SU-DHL-6 (cell line): ENCODE measurements at regions not wholly inside any gene's neighbourhood (a gene's known extent, or its start where the extent isn't known, plus 50 kb on each side); places are given as distances from the start of the nearest gene placed in this dataset.

ENCODE experiments used
- H2AFZ ChIP-seq: fragments of 200-600 bp; sonication (generic); 2 replicates; pipeline ENCODE4 v1.6.1; 2014; ENCODE audit warnings: low read depth, mild to moderate bottlenecking, moderate library complexity, mixed read lengths, antibody characterized with exemption, low read length; ENCODE audit not compliant: severe bottlenecking
- H3F3A ChIP-seq: fragments of 200-600 bp; shearing (Covaris generic); 2 replicates; pipeline ENCODE4 v1.6.0; 2016; ENCODE audit warnings: antibody characterized with exemption, mild to moderate bottlenecking; ENCODE audit not compliant: insufficient read depth
- H3K27ac ChIP-seq: fragments of 200-600 bp; sonication (generic); 2 replicates; pipeline ENCODE4 v1.5.1; 2016; ENCODE audit warnings: low read depth, mild to moderate bottlenecking, low read length, moderate library complexity, mixed read lengths
- H3K27me3 ChIP-seq: fragments of 200-600 bp; sonication (generic), shearing (Covaris generic); 2 replicates; pipeline ENCODE4 v1.6.0; 2014; ENCODE audit warnings: mild to moderate bottlenecking, low read length
- H3K36me3 ChIP-seq: fragments of 200-600 bp; sonication (generic); 2 replicates; pipeline ENCODE4 v1.6.1; 2014; ENCODE audit warnings: mild to moderate bottlenecking, low read length, mixed read lengths
- H3K4me2 ChIP-seq: fragments of 300-600, 200-600 bp; shearing (Covaris generic), sonication (generic); 2 replicates; pipeline ENCODE4 v1.6.0; 2014; ENCODE audit warnings: low read length, low read depth, mild to moderate bottlenecking; ENCODE audit not compliant: poor library complexity, severe bottlenecking
- H3K4me3 ChIP-seq: fragments of 200-600 bp; sonication (generic); 2 replicates; pipeline ENCODE4 v1.5.1; 2014; ENCODE audit warnings: antibody characterized with exemption, low read length, mild to moderate bottlenecking, mixed read lengths; ENCODE audit not compliant: insufficient read depth, poor library complexity, severe bottlenecking
- H3K79me2 ChIP-seq: fragments of 200-600 bp; sonication (generic); 2 replicates; pipeline ENCODE4 v1.6.1; 2014; ENCODE audit warnings: mild to moderate bottlenecking, low read length, moderate library complexity; ENCODE audit not compliant: insufficient read depth
- H3K9ac ChIP-seq: fragments of 200-600 bp; sonication (generic); 2 replicates; pipeline ENCODE4 v1.7.0; 2014; ENCODE audit warnings: mild to moderate bottlenecking, low read length
- H3K9me2 ChIP-seq: fragments of 200-600 bp; sonication (generic); replicated peaks from 2 replicates; pipeline ENCODE4 v1.6.1; 2014; ENCODE audit warnings: low read length; ENCODE audit not compliant: insufficient read depth
- H3K9me3 ChIP-seq: fragments of 200-600 bp; sonication (generic); 2 replicates; pipeline ENCODE4 v1.6.1; 2014; ENCODE audit warnings: low read length, mixed read lengths; ENCODE audit not compliant: insufficient read depth
- H4K20me1 ChIP-seq: fragments of 200-600 bp; sonication (generic); 2 replicates; pipeline ENCODE4 v1.6.1; 2014; ENCODE audit warnings: low read depth, mild to moderate bottlenecking, antibody characterized with exemption, low read length, moderate library complexity, mixed read lengths
- EZH2phosphoT487 ChIP-seq: fragments of 200-600 bp; sonication (generic), shearing (Covaris generic); conservative IDR thresholded peaks from 2 replicates; pipeline ENCODE4 v1.6.1; 2018; ENCODE audit warnings: mild to moderate bottlenecking, antibody characterized with exemption, low read length, moderate library complexity, mixed read lengths
- TF ChIP-seq, protein P1 (sequence below): fragments of 200-600 bp; sonication (generic); IDR thresholded peaks from one replicate; pipeline ENCODE4 v1.5.1; 2017; ENCODE audit warnings: antibody characterized with exemption, mild to moderate bottlenecking, low read length, moderate library complexity; ENCODE audit not compliant: insufficient read depth, poor library complexity, severe bottlenecking

DNA sequence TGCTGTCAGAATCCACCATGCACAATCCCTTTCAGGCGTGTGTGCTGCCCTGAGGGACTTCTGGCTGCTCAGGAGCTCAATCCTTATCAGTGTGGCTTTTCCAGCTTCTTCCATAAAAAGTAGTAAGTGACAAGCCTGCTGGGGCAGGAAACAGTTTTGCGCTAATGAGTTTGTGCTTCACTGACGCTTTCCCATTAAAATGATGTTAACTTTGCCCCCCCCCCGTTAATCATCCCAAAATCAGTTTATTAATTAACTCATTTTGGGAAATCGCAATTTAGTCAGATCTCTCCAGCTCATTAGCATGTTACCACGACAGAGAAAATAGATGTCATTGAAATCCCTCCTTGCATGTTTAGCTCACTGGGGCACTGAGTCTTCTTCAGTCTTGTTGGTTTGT, 186.5 kb upstream of the TENM4 start:
- H3K9ac ChIP-seq, result no peak overlapping the region
- no peak overlapping the region for H3K4me3 ChIP-seq
- no peaks in the 10 kb centered on the region for H3F3A ChIP-seq
- H3K27ac ChIP-seq, result no peak overlapping the region
- H2AFZ ChIP-seq, result no peak overlapping the region
- no peak for TF ChIP-seq EZH2phosphoT487
- TF ChIP-seq, protein P1, sequence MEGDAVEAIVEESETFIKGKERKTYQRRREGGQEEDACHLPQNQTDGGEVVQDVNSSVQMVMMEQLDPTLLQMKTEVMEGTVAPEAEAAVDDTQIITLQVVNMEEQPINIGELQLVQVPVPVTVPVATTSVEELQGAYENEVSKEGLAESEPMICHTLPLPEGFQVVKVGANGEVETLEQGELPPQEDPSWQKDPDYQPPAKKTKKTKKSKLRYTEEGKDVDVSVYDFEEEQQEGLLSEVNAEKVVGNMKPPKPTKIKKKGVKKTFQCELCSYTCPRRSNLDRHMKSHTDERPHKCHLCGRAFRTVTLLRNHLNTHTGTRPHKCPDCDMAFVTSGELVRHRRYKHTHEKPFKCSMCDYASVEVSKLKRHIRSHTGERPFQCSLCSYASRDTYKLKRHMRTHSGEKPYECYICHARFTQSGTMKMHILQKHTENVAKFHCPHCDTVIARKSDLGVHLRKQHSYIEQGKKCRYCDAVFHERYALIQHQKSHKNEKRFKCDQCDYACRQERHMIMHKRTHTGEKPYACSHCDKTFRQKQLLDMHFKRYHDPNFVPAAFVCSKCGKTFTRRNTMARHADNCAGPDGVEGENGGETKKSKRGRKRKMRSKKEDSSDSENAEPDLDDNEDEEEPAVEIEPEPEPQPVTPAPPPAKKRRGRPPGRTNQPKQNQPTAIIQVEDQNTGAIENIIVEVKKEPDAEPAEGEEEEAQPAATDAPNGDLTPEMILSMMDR, result no peak
- H3K36me3 ChIP-seq, result no peaks in the 10 kb centered on the region
- H3K4me2 ChIP-seq, result no peak overlapping the region
- no peaks in the 10 kb centered on the region for H3K79me2 ChIP-seq
- no peaks in the 10 kb centered on the region for H3K9me2 ChIP-seq
- H3K27me3 ChIP-seq, result no peaks in the 10 kb centered on the region
- no peaks in the 10 kb centered on the region for H3K9me3 ChIP-seq
- no peaks in the 10 kb centered on the region for H4K20me1 ChIP-seq

DNA sequence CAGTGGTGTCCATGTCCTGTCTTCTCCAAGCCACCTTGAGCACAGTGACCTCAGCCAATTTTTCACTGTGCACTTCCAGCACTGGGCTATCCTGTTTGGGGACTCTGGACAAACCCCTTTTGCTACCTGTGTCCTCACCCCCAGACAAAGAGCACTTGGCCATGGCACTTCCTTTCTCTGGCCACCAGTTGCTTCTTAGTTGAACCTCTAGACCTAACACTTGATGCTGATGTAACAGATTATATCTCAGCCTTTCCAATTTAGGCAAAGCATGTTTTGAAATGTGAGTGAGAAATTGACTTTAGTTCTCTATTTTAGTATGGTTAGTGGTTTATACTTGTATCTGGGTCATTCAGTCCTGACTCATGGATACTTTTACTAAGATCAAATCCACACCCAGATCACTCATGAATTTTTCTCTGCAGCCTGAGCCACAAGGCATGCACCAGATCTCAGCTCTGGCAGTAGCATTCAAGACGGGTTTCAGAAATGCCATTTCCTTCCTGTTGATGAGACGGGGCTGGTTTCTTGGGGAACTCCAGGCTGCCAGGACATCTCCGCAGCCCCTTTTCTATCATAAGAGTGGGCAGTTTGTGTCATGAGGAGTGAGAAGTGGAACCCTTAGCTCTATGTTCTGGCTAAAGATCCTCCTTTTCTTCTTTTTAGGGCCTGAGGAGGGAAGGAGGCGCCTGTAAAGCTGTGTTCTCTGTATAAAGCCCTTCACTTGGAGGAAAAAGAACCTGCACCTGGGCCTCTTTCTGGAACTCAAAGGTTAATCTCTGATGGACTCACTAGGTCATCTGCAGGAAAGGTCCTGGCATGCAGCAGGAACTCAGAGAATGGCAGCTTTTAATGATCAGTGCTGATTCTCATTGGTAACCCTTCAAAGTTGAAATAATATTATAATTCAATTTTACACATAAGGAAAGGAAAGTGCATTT, 185.6 kb upstream of the TENM4 start:
- H3K27ac ChIP-seq, result no peak overlapping the region
- no peak overlapping the region for H3K4me2 ChIP-seq
- H3K79me2 ChIP-seq, result no peaks in the 10 kb centered on the region
- no peaks in the 10 kb centered on the region for H3K27me3 ChIP-seq
- H4K20me1 ChIP-seq, result no peaks in the 10 kb centered on the region
- no peaks in the 10 kb centered on the region for H3K9me3 ChIP-seq
- no peak overlapping the region for H3K9ac ChIP-seq
- no peak overlapping the region for H3K4me3 ChIP-seq
- no peaks in the 10 kb centered on the region for H3F3A ChIP-seq
- H3K36me3 ChIP-seq, result no peaks in the 10 kb centered on the region
- no peaks in the 10 kb centered on the region for H3K9me2 ChIP-seq
- no peak for TF ChIP-seq EZH2phosphoT487
- TF ChIP-seq, protein P1, result no peak
- H2AFZ ChIP-seq, result no peak overlapping the region

DNA sequence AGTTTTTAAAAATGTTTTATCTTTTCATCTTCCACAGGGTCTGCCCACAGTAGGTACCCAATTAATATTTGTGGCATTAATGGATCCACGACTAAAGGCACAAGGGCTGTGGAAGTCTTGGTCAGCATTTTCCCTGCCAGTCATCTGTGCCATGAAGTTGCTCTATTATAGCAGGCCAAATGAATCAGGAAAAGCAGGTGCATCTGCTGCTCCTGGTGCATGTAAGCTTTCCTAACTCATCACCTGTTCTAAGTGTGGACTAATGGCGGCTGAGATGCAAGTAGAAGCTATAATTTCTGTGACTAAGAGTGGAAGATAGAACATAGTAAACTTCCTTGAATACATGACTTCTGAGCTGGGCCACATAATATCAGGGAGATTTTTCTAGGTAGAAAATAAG, 182.5 kb upstream of the TENM4 start:
- Histone ChIP-seq H3K79me2 (no peaks in the 10 kb centered on the region), H4K20me1 (no peaks in the 10 kb centered on the region), H3K27ac (no peak overlapping the region), H3K27me3 (no peaks in the 10 kb centered on the region), H3K9ac (no peak overlapping the region), H3F3A (no peaks in the 10 kb centered on the region), H3K4me2 (no peak overlapping the region), H3K36me3 (no peaks in the 10 kb centered on the region), H2AFZ (no peak overlapping the region), H3K9me2 (no peaks in the 10 kb centered on the region), H3K4me3 (no peak overlapping the region), H3K9me3 (no peaks in the 10 kb centered on the region)
- no peak for TF ChIP-seq EZH2phosphoT487
- TF ChIP-seq, protein P1, result no peak
